ENCODE measurements at regions not wholly inside any gene's neighbourhood (a gene's known extent, or its start where the extent isn't known, plus 50 kb on each side); places are given as distances from the start of the nearest gene placed in this dataset.

DNA sequence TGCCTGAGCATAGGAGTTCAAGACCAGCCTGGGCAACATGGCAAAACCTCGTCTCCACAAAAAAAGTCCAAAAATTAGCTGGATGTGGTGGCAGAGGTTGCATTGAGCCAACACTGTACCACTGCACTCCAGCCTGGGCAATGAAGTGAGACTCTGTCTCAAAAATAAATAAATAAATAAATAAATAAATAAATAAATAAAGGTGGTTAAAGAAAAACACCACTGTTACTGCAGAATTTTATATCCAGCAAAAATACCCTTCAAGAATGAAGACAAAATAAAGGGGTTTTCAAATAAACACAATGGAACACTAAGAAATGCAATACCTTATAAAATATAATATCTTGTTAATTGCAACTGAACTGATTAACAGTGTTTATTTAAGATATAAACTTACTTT lies 150.2 kb upstream of the TBCA start:
- H3K9me3 Mint-ChIP-seq: peaks cover 2% of the 10 kb centered on the region
- H3K4me3 Mint-ChIP-seq: no peak overlapping the region
- CTCF ChIA-PET: no interaction called here
- H3K27me3 Mint-ChIP-seq (ENCODE audit: low read depth): peaks cover 8% of the 10 kb centered on the region
- H3K36me3 Mint-ChIP-seq (ENCODE audit: low read depth): no peaks in the 10 kb centered on the region
- intact Hi-C loops (cut with micrococcal nuclease): no loop called here
- H3K4me1 Mint-ChIP-seq (ENCODE audit: low read depth): peaks cover 14% of the 10 kb centered on the region
- no peak for DNase-seq
- no peak overlapping the region for H3K27ac Mint-ChIP-seq

DNA sequence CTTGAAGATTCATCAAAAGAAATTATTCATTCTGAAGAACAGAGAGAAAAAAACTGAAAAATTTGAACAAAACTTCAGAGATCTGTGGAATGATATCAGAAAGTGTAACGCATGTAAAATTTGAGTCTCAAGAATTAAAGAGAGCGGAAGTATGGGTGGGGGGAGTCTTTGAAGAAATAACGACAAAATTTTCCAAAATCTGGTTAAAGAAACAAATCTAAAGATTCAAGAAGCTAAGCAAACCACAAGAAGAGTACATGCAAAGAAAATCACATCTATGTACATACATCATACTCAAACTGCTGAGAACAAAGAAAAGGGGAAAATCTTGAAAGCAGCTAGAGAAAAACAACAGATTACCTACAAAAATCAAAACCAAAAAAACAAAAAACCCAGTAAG lies 149.4 kb upstream of the TBCA start:
- no peak for DNase-seq

DNA sequence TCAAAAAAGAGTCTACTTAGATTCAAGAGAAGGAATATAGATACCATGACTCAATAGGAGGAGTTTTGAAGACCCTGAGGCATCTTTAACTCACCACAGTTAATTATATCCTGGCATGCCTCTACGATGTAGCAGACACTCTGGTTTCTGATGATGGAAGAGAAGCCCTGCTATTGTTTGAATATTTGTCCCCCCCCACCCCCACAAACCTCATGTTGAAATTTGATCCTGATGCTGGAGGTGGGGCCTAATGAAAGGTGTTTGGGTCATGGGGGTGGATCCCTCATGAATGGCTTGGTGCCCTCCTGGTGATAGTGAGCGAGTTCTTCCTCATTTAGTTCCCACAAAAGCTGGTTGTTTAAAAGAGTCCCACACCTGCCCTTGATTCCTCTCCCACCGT lies 147.9 kb upstream of the TBCA start:
- CTCF ChIA-PET: no interaction called here
- H3K36me3 Mint-ChIP-seq (ENCODE audit: low read depth): no peaks in the 10 kb centered on the region
- peaks cover 14% of the 10 kb centered on the region for H3K4me1 Mint-ChIP-seq (ENCODE audit: low read depth)
- H3K27ac Mint-ChIP-seq: no peak overlapping the region
- DNase-seq: no peak
- peaks cover 6% of the 10 kb centered on the region for H3K27me3 Mint-ChIP-seq (ENCODE audit: low read depth)
- intact Hi-C loops (cut with micrococcal nuclease): no loop called here
- no peak overlapping the region for H3K4me3 Mint-ChIP-seq
- peaks cover 2% of the 10 kb centered on the region for H3K9me3 Mint-ChIP-seq

More for the DNA sequence above, 149.4 kb upstream of the TBCA start:
- CTCF ChIA-PET: interaction anchor here (0.6 kb wide), 1 partner anchor 1300 kb away, joined by 3 read pairs; no protein-coding TSS in a partner anchor
- peaks cover 14% of the 10 kb centered on the region for H3K4me1 Mint-ChIP-seq (ENCODE audit: low read depth)
- H3K27me3 Mint-ChIP-seq (ENCODE audit: low read depth): peaks cover 8% of the 10 kb centered on the region
- H3K9me3 Mint-ChIP-seq: peaks cover 2% of the 10 kb centered on the region
- no peaks in the 10 kb centered on the region for H3K36me3 Mint-ChIP-seq (ENCODE audit: low read depth)
- H3K4me3 Mint-ChIP-seq: peak overlapping the region; percentile 11
- H3K27ac Mint-ChIP-seq: peak overlapping the region; percentile 75
- intact Hi-C loops (cut with micrococcal nuclease): loop anchor here (1.0 kb wide), 2 partner anchors 11 to 43 kb away; no protein-coding TSS in a partner anchor

DNA sequence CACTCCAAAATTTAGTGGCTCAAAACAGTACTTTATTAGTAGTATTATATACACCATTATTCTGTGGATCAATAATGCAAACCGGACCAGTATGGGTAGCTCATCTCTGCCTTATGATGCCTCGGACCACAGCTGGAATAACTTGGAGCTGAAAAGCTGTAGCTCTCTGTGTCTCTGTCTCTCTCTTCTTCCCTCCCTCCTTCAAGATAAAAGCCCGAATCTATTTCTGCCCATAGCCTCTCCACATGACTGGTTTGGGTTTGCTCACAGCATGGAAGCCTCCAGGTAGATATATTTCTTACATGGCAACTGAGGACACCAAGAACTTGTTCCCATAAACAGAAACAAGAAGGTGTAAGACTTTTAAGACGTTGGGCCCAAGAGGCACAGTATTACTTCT lies 147.5 kb upstream of the TBCA start:
- H3K4me1 Mint-ChIP-seq (ENCODE audit: low read depth): peaks cover 14% of the 10 kb centered on the region
- no peak overlapping the region for H3K27ac Mint-ChIP-seq
- CTCF ChIA-PET: no interaction called here

DNA sequence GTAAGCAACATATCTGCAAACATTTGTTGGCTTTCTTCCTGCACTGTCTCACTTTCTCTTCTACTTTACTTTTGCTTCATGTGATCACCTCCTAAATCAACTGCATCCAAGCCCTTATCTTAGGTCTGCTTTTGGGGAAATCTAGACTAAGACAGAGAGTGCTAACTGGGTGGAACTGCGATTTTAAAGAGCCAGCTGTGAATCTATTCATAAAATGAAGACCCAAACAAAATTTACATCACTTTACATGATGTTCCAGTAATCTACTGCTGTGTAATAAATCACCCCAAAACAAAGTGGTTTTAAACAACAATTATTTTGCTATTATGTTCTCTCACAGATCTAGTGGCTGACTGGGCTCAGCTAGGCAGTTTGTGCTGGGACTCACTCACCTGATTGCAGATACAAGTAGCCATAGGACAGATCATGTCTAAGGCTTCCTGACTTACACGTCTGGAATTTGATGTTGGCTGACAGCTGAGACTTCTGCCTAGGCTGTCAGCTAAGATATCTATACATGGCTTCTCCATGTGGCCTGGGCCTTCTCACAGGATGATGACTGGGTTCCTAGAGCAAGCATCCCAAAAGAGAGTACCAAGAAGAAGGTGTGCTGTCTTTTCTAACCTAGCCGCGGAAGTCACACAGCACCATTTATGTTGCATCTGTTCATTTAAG lies 145.1 kb upstream of the TBCA start:
- H3K27me3 Mint-ChIP-seq (ENCODE audit: low read depth): peaks cover 3% of the 10 kb centered on the region
- no peaks in the 10 kb centered on the region for H3K36me3 Mint-ChIP-seq (ENCODE audit: low read depth)
- CTCF ChIA-PET: no interaction called here
- H3K4me1 Mint-ChIP-seq (ENCODE audit: low read depth): peaks cover 11% of the 10 kb centered on the region
- intact Hi-C loops (cut with micrococcal nuclease): no loop called here
- H3K4me3 Mint-ChIP-seq: no peak overlapping the region
- H3K9me3 Mint-ChIP-seq: no peaks in the 10 kb centered on the region
- no peak overlapping the region for H3K27ac Mint-ChIP-seq
- DNase-seq: no peak

More for the DNA sequence above, 147.5 kb upstream of the TBCA start:
- Mint-ChIP-seq H3K4me3 (no peak overlapping the region), H3K27me3 (ENCODE audit: low read depth) (peaks cover 6% of the 10 kb centered on the region), H3K36me3 (ENCODE audit: low read depth) (no peaks in the 10 kb centered on the region), H3K9me3 (peaks cover 2% of the 10 kb centered on the region)
- intact Hi-C loops (cut with micrococcal nuclease): no loop called here
- no peak for DNase-seq

DNA sequence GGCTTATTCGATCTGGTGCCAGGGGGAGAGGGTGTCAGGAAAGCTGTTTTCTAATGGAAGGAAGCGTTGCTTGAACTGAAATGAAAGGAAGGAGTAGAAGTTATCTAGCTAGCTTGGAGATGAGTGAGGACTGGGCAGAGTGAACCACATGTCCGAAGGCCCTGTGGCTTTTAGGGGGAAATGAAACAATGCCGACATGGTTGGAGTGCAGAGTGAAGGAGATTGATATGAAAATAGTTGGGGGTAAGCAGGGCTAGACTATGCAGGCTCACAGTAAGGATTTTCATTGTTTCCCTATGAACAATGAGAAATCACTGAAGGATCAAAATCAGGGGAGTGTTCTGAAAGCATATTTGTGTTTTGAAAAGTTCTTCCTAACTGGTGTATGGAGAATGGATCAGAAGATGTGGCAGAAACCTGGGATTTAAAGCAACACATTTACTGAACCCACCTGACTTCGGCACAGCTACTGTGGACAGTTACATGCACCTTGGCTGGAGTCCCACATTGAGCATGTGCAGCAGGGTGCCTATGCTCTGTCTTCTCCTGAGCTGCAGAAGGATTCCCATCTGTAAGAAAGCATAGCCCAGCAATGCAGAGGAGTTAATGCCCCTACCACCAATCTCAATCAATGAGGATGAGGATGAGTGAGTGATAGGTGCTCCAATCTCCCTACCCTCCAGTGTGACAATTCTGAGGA lies 144.4 kb upstream of the TBCA start:
- DNase-seq: no peak
- H3K4me3 Mint-ChIP-seq: no peak overlapping the region
- H3K36me3 Mint-ChIP-seq (ENCODE audit: low read depth): no peaks in the 10 kb centered on the region
- intact Hi-C loops (cut with micrococcal nuclease): no loop called here
- CTCF ChIA-PET: no interaction called here
- H3K27ac Mint-ChIP-seq: no peak overlapping the region
- peaks cover 9% of the 10 kb centered on the region for H3K4me1 Mint-ChIP-seq (ENCODE audit: low read depth)
- H3K27me3 Mint-ChIP-seq (ENCODE audit: low read depth): peaks cover 2% of the 10 kb centered on the region
- H3K9me3 Mint-ChIP-seq: no peaks in the 10 kb centered on the region

DNA sequence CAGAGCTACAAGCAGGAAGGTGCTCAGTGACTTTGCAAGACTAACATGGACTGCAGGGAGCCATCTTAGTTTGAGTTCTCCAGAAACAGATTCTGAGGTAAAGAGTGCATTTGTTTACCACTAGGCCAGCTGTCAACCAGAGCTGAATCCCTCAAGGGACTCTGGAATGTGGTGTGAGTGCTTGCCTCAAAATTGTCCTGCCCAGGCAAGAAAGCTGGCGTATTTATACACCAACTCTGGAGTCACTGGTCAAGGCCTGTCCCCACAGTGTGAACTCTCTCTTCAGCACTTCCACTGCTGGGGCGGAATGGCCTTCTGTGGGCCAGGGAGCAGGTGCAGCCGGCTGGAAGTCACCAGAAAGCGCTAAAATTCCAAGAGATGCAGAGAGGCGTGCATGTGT lies 139.2 kb upstream of the TBCA start:
- CTCF ChIA-PET: interaction anchor here (0.6 kb wide), 1 partner anchor 27 kb away, joined by 4 read pairs; no protein-coding TSS in a partner anchor
- no peak overlapping the region for H3K27ac Mint-ChIP-seq
- peaks cover 15% of the 10 kb centered on the region for H3K27me3 Mint-ChIP-seq (ENCODE audit: low read depth)
- intact Hi-C loops (cut with micrococcal nuclease): no loop called here
- H3K36me3 Mint-ChIP-seq (ENCODE audit: low read depth): no peaks in the 10 kb centered on the region
- no peak overlapping the region for H3K4me3 Mint-ChIP-seq
- H3K4me1 Mint-ChIP-seq (ENCODE audit: low read depth): no peaks in the 10 kb centered on the region
- peaks cover 2% of the 10 kb centered on the region for H3K9me3 Mint-ChIP-seq
- DNase-seq: no peak

DNA sequence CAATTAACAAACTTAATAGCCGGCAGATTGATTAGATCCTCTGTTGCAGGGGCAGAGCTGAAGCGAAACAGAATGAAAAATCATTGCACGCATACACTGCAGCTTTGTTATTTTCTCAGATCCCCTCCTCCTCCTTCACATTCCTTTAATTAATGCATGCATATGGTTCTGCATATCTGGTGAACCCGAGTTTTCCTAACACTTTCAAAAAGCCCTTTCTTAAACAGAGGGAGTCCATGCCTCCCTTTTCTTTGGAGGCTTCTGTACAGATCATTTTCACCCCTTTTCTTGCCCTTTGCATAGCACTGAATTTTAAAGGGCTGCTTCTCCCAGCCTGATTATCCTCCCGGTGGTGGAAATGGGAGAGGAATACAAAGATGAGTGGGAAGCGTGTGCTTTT lies 136.6 kb upstream of the TBCA start:
- Mint-ChIP-seq H3K27ac (no peak overlapping the region), H3K36me3 (ENCODE audit: low read depth) (no peaks in the 10 kb centered on the region), H3K27me3 (ENCODE audit: low read depth) (peaks cover 15% of the 10 kb centered on the region), H3K4me1 (ENCODE audit: low read depth) (no peaks in the 10 kb centered on the region), H3K4me3 (no peak overlapping the region), H3K9me3 (peaks cover 2% of the 10 kb centered on the region)
- no peak for DNase-seq
- intact Hi-C loops (cut with micrococcal nuclease): no loop called here
- CTCF ChIA-PET: no interaction called here

DNA sequence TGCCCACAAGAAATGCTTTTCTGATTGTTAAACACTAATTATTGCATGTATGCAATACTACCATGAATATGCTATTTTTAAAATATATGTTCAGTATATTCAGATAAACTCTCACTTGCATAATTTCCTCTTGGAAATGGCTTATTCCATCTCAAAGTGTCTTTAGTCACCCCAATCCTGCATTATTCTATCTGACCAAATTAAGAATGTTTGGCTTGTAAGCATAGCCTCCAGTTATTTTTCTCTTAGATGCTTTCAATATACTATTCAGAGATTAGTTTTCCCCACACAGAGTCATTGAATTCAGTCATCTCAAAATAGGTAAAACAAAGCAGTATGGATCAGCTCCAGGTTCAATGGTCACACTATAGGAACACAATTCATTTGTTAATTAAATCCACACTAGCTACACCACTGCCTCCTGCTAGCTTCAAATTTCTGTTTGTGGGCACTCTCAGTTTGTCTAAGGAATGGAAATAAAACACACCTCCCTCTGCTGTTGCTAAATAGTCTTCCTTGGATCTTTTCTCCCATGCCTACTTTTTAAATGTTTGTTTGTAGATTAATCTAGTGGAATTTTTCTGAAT lies 134.6 kb upstream of the TBCA start:
- Mint-ChIP-seq H3K9me3 (peaks cover 2% of the 10 kb centered on the region), H3K27me3 (ENCODE audit: low read depth) (peaks cover 18% of the 10 kb centered on the region), H3K4me1 (ENCODE audit: low read depth) (no peaks in the 10 kb centered on the region), H3K36me3 (ENCODE audit: low read depth) (no peaks in the 10 kb centered on the region), H3K4me3 (no peak overlapping the region), H3K27ac (no peak overlapping the region)
- no peak for DNase-seq
- CTCF ChIA-PET: no interaction called here
- intact Hi-C loops (cut with micrococcal nuclease): no loop called here

DNA sequence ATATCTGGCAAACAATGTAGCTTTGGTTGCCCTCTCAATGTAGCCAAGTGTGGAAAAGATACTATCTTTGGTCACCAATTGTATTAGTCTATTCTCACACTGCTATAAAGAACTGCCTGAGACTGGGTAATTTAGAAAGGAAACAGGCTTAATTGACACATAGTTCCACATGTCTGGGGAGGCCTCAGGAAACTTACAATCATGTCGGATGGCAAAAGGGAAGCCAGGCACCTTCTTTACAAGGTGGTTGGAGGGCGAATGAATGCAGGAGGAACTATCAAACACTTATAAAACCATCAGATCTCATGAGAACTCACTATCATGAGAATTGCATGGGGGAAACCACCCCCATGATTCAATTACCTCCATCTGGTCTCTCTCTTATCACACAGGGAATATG lies 133.1 kb upstream of the TBCA start:
- no peak overlapping the region for H3K4me3 Mint-ChIP-seq
- no peak for DNase-seq
- H3K9me3 Mint-ChIP-seq: no peaks in the 10 kb centered on the region
- peaks cover 18% of the 10 kb centered on the region for H3K27me3 Mint-ChIP-seq (ENCODE audit: low read depth)
- CTCF ChIA-PET: no interaction called here
- no peak overlapping the region for H3K27ac Mint-ChIP-seq
- intact Hi-C loops (cut with micrococcal nuclease): no loop called here
- no peaks in the 10 kb centered on the region for H3K4me1 Mint-ChIP-seq (ENCODE audit: low read depth)
- H3K36me3 Mint-ChIP-seq (ENCODE audit: low read depth): no peaks in the 10 kb centered on the region

DNA sequence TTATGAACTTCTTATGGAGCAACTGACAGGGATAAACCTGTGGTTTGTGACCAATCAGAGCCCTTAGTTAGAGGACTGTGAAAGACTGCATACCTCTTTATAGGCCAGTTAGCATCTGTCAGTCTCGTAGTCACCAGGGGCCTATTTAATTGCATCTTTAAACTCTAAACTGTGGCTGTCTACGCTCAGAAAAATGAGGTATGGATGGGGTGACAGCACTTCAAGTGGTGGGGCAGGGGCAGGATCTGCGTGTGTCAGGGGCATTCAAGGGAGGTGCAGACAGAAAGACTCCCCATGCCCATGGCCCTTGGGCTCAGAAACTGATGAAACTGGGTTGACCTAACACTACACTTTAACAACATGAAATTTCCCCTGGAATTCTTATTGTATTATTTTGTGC lies 132.6 kb upstream of the TBCA start:
- Mint-ChIP-seq H3K4me3 (no peak overlapping the region), H3K9me3 (no peaks in the 10 kb centered on the region), H3K4me1 (ENCODE audit: low read depth) (no peaks in the 10 kb centered on the region), H3K27me3 (ENCODE audit: low read depth) (peaks cover 18% of the 10 kb centered on the region), H3K36me3 (ENCODE audit: low read depth) (no peaks in the 10 kb centered on the region), H3K27ac (no peak overlapping the region)
- intact Hi-C loops (cut with micrococcal nuclease): no loop called here
- no peak for DNase-seq
- CTCF ChIA-PET: no interaction called here

DNA sequence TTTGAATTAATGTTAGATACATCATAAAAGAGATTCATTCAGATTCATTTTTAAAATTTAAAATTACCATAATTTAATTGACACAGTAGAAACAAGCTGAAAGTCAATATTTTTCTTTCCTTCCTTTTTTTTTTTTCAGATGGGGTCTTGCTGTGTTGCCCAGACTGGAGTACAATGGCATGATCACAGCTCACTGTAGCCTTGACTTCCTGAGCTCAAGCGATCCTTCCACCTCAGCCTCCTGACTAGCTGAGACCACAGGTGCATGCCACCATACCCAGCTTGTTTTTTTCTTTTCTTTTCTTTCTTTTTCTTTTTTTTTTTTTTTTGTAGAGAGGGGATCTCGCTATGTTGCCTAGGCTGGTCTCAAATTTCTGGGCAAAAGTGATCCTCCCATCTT lies 131.6 kb upstream of the TBCA start:
- CTCF ChIA-PET: no interaction called here
- no peaks in the 10 kb centered on the region for H3K36me3 Mint-ChIP-seq (ENCODE audit: low read depth)

DNA sequence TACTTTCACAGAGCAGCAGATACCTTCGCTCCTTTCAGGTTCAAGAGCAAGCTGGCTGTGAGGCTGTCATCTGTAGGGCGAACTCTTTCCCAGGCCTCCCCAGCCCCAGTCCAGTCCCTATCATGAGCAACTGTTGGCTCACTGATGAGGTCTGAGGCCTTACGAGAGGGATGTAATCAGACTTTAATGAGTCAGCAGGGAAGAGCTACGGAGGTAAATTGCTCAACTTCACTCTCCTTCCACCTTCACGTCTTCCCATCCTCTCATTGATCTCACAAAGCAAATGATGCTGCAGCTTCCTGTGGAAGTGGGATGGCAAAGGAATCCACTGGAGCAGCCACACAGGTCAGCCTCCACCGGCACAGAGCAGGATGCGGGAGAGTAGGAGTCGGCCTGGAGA lies 130.7 kb upstream of the TBCA start:
- no peaks in the 10 kb centered on the region for H3K4me1 Mint-ChIP-seq (ENCODE audit: low read depth)
- H3K4me3 Mint-ChIP-seq: no peak overlapping the region
- H3K27me3 Mint-ChIP-seq (ENCODE audit: low read depth): peaks cover 6% of the 10 kb centered on the region
- intact Hi-C loops (cut with micrococcal nuclease): no loop called here
- CTCF ChIA-PET: no interaction called here
- H3K9me3 Mint-ChIP-seq: no peaks in the 10 kb centered on the region
- no peak overlapping the region for H3K27ac Mint-ChIP-seq
- DNase-seq: no peak
- no peaks in the 10 kb centered on the region for H3K36me3 Mint-ChIP-seq (ENCODE audit: low read depth)

More for the DNA sequence above, 131.6 kb upstream of the TBCA start:
- Mint-ChIP-seq H3K4me3 (no peak overlapping the region), H3K4me1 (ENCODE audit: low read depth) (no peaks in the 10 kb centered on the region), H3K9me3 (no peaks in the 10 kb centered on the region), H3K27me3 (ENCODE audit: low read depth) (peaks cover 14% of the 10 kb centered on the region), H3K27ac (no peak overlapping the region)
- intact Hi-C loops (cut with micrococcal nuclease): no loop called here
- DNase-seq: no peak
